MCF 10A (cell line): ENCODE measurements at regions not wholly inside any gene's neighbourhood (a gene's known extent, or its start where the extent isn't known, plus 50 kb on each side); places are given as distances from the start of the nearest gene placed in this dataset.

ENCODE experiments used
- BruUV-seq: library from RNA; stranded (reverse); fragments of 400-500 nt; replicated peaks from 2 replicates; lab custom pipeline; 2021; lab: Mats Ljungman, UMichigan
- CTCF ChIA-PET: fragments of 300-600 bp; sonication (Branson Sonifier 250); formaldehyde crosslinking; extraction: SDS; loops from one replicate; lab custom pipeline; 2021; ENCODE audit warnings: antibody characterized with exemption, inconsistent platforms; lab: Yijun Ruan, JAX
- POLR2A ChIA-PET: fragments of 300-600, 350-650 bp; sonication (Branson Sonifier 250); formaldehyde crosslinking; extraction: SDS; loops from one replicate; lab custom pipeline; 2020; ENCODE audit warnings: antibody characterized with exemption, inconsistent platforms; lab: Yijun Ruan, JAX
- DNase-seq: peaks from one replicate; pipeline ENCODE4 v3.0.0-alpha.2; 2018; ENCODE audit not compliant: unreplicated experiment
- H3K27ac Mint-ChIP-seq: one replicate; pipeline ENCODE4 v1.8.0; 2022; ENCODE audit warnings: mild to moderate bottlenecking, low read depth, mixed read lengths; ENCODE audit not compliant: unreplicated experiment
- H3K27me3 Mint-ChIP-seq: one replicate; pipeline ENCODE4 v1.8.0; 2022; ENCODE audit warnings: mixed read lengths; ENCODE audit not compliant: insufficient read depth, unreplicated experiment
- H3K36me3 Mint-ChIP-seq: one replicate; pipeline ENCODE4 v1.8.0; 2022; ENCODE audit warnings: mild to moderate bottlenecking, moderate library complexity, mixed read lengths; ENCODE audit not compliant: insufficient read depth, unreplicated experiment
- H3K4me1 Mint-ChIP-seq: one replicate; pipeline ENCODE4 v1.8.0; 2022; ENCODE audit warnings: mixed read lengths; ENCODE audit not compliant: insufficient read depth, unreplicated experiment
- H3K4me3 Mint-ChIP-seq: one replicate; pipeline ENCODE4 v1.8.0; 2022; ENCODE audit warnings: mild to moderate bottlenecking, moderate library complexity, mixed read lengths; ENCODE audit not compliant: unreplicated experiment
- H3K9me3 Mint-ChIP-seq: one replicate; pipeline ENCODE4 v1.8.0; 2022; ENCODE audit warnings: mixed read lengths; ENCODE audit not compliant: unreplicated experiment
- CTCF ChIP-seq: fragments of 200-600 bp; IDR thresholded peaks from one replicate; pipeline ENCODE4 v1.8.0; 2022; ENCODE audit warnings: antibody characterized with exemption, mild to moderate bottlenecking; ENCODE audit not compliant: unreplicated experiment
- intact Hi-C: fragments of 100-400 bp; cut with micrococcal nuclease; formaldehyde crosslinking; loops from 2 replicates; pipeline ENCODE4 v1.14.1; 2022

- DNase-seq, result no peak
- H3K4me3 Mint-ChIP-seq, result no peak overlapping the region
- no peak overlapping the region for H3K27ac Mint-ChIP-seq
- CTCF ChIA-PET, result no interaction called here
- POLR2A ChIA-PET, result no interaction called here
- peaks cover 14% of the 10 kb centered on the region for H3K9me3 Mint-ChIP-seq
- H3K36me3 Mint-ChIP-seq, result no peaks in the 10 kb centered on the region
- intact Hi-C loops, result no loop called here
- H3K4me1 Mint-ChIP-seq, result no peaks in the 10 kb centered on the region
- no TSS peak for BruUV-seq
- no peak for TF ChIP-seq CTCF
- H3K27me3 Mint-ChIP-seq, result no peaks in the 10 kb centered on the region
These were observed 444.7 kb upstream of the CNTN3 start for GRCh38 chr3:75059120-75059519.

- no peaks in the 10 kb centered on the region for H3K36me3 Mint-ChIP-seq
- no peak overlapping the region for H3K4me3 Mint-ChIP-seq
- peaks cover 22% of the 10 kb centered on the region for H3K9me3 Mint-ChIP-seq
- no peak for TF ChIP-seq CTCF
- ChIA-PET CTCF (interaction anchor here (0.5 to 0.7 kb wide), 2 partner anchors 12 to 88 kb away, joined by 3 read pairs; no protein-coding TSS in a partner anchor), POLR2A (no interaction called here)
- no peak for DNase-seq
- H3K27me3 Mint-ChIP-seq, result no peaks in the 10 kb centered on the region
- no TSS peak for BruUV-seq
- H3K4me1 Mint-ChIP-seq, result no peaks in the 10 kb centered on the region
- no peak overlapping the region for H3K27ac Mint-ChIP-seq
- intact Hi-C loops, result no loop called here
These were observed 447.3 kb upstream of the CNTN3 start for GRCh38 chr3:75061806-75062205.

- CTCF ChIA-PET, result interaction anchor here (0.5 kb wide), 1 partner anchor 940 kb away, joined by 3 read pairs; no protein-coding TSS in a partner anchor
- intact Hi-C loops, result no loop called here
- Mint-ChIP-seq H3K9me3 (no peaks in the 10 kb centered on the region), H3K4me3 (no peak overlapping the region), H3K36me3 (no peaks in the 10 kb centered on the region), H3K4me1 (no peaks in the 10 kb centered on the region), H3K27me3 (no peaks in the 10 kb centered on the region), H3K27ac (no peak overlapping the region)
- BruUV-seq, result no TSS peak
- DNase-seq, result no peak
- no peak for TF ChIP-seq CTCF
- POLR2A ChIA-PET, result no interaction called here
These were observed 460.7 kb upstream of the CNTN3 start for GRCh38 chr3:75075158-75075557.

GRCh38 chr3:75076481-75076880, 462.0 kb upstream of the CNTN3 start:
- H3K9me3 Mint-ChIP-seq, result peaks cover 9% of the 10 kb centered on the region
- H3K4me3 Mint-ChIP-seq, result no peak overlapping the region
- no peak for DNase-seq
- no peak for TF ChIP-seq CTCF
- H3K4me1 Mint-ChIP-seq, result no peaks in the 10 kb centered on the region
- CTCF ChIA-PET, result no interaction called here
- H3K27me3 Mint-ChIP-seq, result no peaks in the 10 kb centered on the region
- no peaks in the 10 kb centered on the region for H3K36me3 Mint-ChIP-seq
- intact Hi-C loops, result no loop called here
- H3K27ac Mint-ChIP-seq, result no peak overlapping the region
- POLR2A ChIA-PET, result no interaction called here
- BruUV-seq, result no TSS peak
